Type B pancreatic cell (in vitro differentiated cells): ENCODE measurements at regions not wholly inside any gene's neighbourhood (a gene's known extent, or its start where the extent isn't known, plus 50 kb on each side); places are given as distances from the start of the nearest gene placed in this dataset.

Experiments
- DNase-seq: peaks from one replicate; pipeline ENCODE4 v3.0.0; 2021; ENCODE audit warnings: mixed read lengths; ENCODE audit not compliant: unreplicated experiment; ENCODE audit errors: extremely low spot score
- H3K27ac Mint-ChIP-seq: 2 replicates; pipeline ENCODE4 v1.8.0; 2021; ENCODE audit warnings: mild to moderate bottlenecking, mixed read lengths
- H3K27me3 Mint-ChIP-seq: 2 replicates; pipeline ENCODE4 v1.8.0; 2021; ENCODE audit warnings: mixed read lengths
- H3K36me3 Mint-ChIP-seq: 2 replicates; pipeline ENCODE4 v1.8.0; 2021; ENCODE audit warnings: mixed read lengths
- H3K4me1 Mint-ChIP-seq: one replicate; pipeline ENCODE4 v1.8.0; 2021; ENCODE audit warnings: mixed read lengths; ENCODE audit not compliant: unreplicated experiment
- H3K4me3 Mint-ChIP-seq: 2 replicates; pipeline ENCODE4 v1.8.0; 2021; ENCODE audit warnings: mild to moderate bottlenecking, mixed read lengths
- H3K9me3 Mint-ChIP-seq: 2 replicates; pipeline ENCODE4 v1.8.0; 2021; ENCODE audit warnings: mixed read lengths
- TF ChIP-seq, protein P1 (sequence below): fragments of 200-600 bp; sonication (generic); conservative IDR thresholded peaks from 2 replicates; pipeline ENCODE4 v1.5.0; 2021; ENCODE audit warnings: antibody characterized with exemption, mild to moderate bottlenecking

DNA sequence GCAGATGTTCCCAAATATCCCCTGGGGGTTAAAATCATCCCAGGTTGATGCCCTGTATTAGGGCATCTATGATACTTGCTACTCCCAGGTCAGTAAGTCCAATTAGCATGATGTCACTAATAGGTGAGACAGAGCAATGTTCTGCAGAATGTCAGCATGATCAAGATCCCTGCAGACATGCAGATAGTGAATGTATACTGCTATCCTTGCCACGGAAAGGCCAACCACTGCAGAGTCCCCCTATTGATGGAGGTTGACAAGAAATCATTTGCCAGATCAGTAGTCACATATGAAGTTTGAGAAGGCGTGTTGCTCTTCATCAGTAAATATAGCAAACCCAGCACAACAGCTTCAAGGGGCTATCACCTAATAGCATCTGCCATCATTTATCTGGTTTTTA, 97.4 kb downstream of the SETD4 start:
- H3K9me3 Mint-ChIP-seq, result peaks cover 4% of the 10 kb centered on the region
- H3K27me3 Mint-ChIP-seq, result peaks cover 6% of the 10 kb centered on the region
- no peak overlapping the region for H3K27ac Mint-ChIP-seq
- no peak overlapping the region for H3K4me3 Mint-ChIP-seq
- no peak for DNase-seq
- TF ChIP-seq, protein P1, sequence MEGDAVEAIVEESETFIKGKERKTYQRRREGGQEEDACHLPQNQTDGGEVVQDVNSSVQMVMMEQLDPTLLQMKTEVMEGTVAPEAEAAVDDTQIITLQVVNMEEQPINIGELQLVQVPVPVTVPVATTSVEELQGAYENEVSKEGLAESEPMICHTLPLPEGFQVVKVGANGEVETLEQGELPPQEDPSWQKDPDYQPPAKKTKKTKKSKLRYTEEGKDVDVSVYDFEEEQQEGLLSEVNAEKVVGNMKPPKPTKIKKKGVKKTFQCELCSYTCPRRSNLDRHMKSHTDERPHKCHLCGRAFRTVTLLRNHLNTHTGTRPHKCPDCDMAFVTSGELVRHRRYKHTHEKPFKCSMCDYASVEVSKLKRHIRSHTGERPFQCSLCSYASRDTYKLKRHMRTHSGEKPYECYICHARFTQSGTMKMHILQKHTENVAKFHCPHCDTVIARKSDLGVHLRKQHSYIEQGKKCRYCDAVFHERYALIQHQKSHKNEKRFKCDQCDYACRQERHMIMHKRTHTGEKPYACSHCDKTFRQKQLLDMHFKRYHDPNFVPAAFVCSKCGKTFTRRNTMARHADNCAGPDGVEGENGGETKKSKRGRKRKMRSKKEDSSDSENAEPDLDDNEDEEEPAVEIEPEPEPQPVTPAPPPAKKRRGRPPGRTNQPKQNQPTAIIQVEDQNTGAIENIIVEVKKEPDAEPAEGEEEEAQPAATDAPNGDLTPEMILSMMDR, result no peak
- no peaks in the 10 kb centered on the region for H3K4me1 Mint-ChIP-seq
- H3K36me3 Mint-ChIP-seq, result no peaks in the 10 kb centered on the region

DNA sequence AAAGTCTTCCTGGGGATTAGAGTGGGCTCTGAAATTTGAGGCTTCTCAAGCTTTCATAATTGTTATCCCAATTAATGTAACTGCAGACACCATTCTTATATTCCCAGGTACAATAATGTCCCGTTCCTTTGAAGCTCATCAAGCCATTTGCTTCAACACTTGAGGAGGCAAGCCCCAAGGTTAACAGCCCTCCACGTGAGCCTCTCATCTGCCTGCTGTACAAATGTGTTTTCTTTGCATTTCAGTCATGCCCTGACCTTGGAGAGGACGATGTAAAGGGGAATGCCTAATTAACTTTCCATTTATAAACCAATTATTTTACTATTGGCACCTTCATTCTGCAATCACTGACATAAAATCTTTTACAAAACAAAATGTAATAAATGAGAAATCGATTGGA, 106.3 kb downstream of the SETD4 start:
- H3K36me3 Mint-ChIP-seq, result no peaks in the 10 kb centered on the region
- no peaks in the 10 kb centered on the region for H3K4me1 Mint-ChIP-seq
- H3K27me3 Mint-ChIP-seq, result peaks cover 6% of the 10 kb centered on the region
- TF ChIP-seq, protein P1, result no peak
- H3K9me3 Mint-ChIP-seq, result no peaks in the 10 kb centered on the region
- H3K4me3 Mint-ChIP-seq, result no peak overlapping the region
- DNase-seq, result no peak
- no peak overlapping the region for H3K27ac Mint-ChIP-seq

DNA sequence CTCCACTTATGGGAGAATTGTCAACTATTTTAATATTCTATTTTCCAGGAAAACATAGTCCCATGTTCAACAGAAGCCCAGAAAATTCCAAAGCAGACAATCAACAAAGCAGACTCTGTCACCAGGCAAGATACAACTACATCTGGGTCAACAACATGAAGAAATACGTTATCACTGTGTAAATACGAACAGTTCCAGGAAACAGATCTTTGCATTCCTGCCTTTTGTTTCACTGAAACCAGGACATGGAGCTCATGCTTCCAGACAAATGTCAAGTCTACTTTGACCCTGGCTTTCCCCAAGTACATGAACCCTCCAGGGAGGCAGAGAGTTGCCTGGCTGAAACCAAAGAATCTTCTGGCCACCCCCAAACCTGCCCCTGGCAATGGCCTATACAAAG, 106.7 kb downstream of the SETD4 start:
- no peak overlapping the region for H3K4me3 Mint-ChIP-seq
- no peaks in the 10 kb centered on the region for H3K9me3 Mint-ChIP-seq
- no peak overlapping the region for H3K27ac Mint-ChIP-seq
- no peaks in the 10 kb centered on the region for H3K4me1 Mint-ChIP-seq
- no peaks in the 10 kb centered on the region for H3K36me3 Mint-ChIP-seq
- peaks cover 6% of the 10 kb centered on the region for H3K27me3 Mint-ChIP-seq
- TF ChIP-seq, protein P1, result no peak
- no peak for DNase-seq

DNA sequence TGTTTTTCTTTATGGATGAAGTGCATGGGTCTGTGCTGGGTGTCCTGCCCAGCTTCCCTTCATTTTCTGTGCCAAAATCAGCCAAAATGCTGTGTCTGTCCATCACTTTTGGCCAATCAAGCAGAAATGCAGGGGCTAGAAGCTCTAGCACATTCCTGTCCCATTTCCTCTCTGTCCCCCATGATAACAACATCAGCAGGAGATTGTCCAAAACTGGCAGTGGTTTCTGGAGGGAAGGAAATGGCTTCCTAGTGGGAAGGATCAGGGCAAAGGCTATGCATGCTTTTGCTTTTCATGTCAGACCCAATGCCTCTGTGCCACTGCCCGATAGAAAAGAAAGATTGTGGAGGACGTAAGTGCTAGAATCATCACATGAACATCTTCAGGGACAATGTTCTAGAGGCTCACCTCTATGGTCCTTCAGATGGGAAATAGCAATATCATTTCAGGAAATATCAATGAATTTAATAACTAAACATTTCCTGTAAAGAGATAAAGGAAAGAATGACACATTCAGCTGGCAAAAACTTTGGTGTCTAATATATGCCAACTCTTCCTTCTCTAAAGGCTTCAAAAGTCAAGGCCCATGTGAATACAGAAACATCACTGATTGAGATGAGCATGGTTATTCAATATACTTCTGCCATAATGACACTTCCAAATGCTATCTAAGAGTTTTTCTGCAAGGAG, 107.5 kb downstream of the SETD4 start:
- no peak for DNase-seq
- no peaks in the 10 kb centered on the region for H3K9me3 Mint-ChIP-seq
- no peak overlapping the region for H3K4me3 Mint-ChIP-seq
- no peaks in the 10 kb centered on the region for H3K4me1 Mint-ChIP-seq
- H3K36me3 Mint-ChIP-seq, result no peaks in the 10 kb centered on the region
- TF ChIP-seq, protein P1, result no peak
- peaks cover 6% of the 10 kb centered on the region for H3K27me3 Mint-ChIP-seq
- H3K27ac Mint-ChIP-seq, result no peak overlapping the region

DNA sequence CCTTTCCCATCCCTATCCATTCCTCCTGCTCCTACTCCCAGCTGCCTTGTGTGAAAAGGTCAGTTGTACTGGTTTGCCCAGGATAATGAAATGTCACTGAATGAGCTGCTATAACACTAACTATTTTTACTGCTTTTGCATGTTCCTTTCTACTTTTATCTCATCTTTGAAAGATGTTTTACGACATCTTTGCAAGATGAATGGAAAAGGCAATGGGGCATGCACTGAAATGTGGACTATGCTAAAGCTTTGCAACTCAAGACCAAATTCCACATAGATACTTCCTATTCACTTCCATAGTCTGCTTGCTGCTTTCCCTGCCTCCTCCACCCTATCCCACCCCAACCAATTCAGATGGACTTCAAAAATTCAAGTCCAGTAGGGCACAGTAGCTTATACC, 111.3 kb downstream of the SETD4 start:
- H3K9me3 Mint-ChIP-seq, result no peaks in the 10 kb centered on the region
- peaks cover 7% of the 10 kb centered on the region for H3K27me3 Mint-ChIP-seq
- H3K4me3 Mint-ChIP-seq, result no peak overlapping the region
- no peaks in the 10 kb centered on the region for H3K4me1 Mint-ChIP-seq
- TF ChIP-seq, protein P1, result no peak
- no peaks in the 10 kb centered on the region for H3K36me3 Mint-ChIP-seq
- DNase-seq, result no peak
- H3K27ac Mint-ChIP-seq, result no peak overlapping the region
